GM20000 (cell line): ENCODE measurements at regions not wholly inside any gene's neighbourhood (a gene's known extent, or its start where the extent isn't known, plus 50 kb on each side); places are given as distances from the start of the nearest gene placed in this dataset.

Source experiments
- DNase-seq: peaks from one replicate; pipeline ENCODE4 v3.0.0; 2012; ENCODE audit warnings: low spot score
- TF ChIP-seq, protein P1 (sequence below): IDR thresholded peaks from 2 replicates; pipeline ENCODE4 v1.5.1; 2012; ENCODE audit warnings: mild to moderate bottlenecking, control low read depth; ENCODE audit errors: extremely low read depth, missing control alignments

DNA sequence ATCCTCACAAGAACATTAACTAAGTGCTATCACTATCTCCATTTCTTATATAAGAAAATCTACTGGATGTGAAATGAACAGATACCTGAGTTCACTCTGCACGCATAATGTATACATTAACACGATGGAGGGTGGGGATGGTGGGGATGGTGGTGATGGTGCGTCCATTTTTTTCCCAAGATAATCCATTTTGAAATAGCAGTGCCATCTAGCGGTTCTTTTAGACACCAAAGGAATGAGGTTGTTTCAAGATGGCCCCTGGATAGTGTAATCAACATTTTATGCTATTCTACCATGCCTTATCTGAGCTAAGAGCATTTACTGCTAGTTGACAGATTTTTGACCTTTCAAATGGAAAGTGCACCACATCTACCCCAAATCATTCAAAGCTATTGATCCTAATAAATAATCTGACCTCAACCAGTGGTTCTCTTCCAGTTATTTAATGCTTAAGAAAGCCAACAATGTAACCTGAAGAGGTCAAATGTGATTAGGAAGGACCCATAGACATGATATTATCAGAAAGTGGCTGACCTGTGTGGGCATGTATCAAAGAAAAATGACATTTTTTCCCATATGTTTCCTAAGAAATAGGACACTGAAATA is 714.7 kb upstream of the TENM4 start:
- peak; percentile 8 for DNase-seq
- TF ChIP-seq, protein P1, sequence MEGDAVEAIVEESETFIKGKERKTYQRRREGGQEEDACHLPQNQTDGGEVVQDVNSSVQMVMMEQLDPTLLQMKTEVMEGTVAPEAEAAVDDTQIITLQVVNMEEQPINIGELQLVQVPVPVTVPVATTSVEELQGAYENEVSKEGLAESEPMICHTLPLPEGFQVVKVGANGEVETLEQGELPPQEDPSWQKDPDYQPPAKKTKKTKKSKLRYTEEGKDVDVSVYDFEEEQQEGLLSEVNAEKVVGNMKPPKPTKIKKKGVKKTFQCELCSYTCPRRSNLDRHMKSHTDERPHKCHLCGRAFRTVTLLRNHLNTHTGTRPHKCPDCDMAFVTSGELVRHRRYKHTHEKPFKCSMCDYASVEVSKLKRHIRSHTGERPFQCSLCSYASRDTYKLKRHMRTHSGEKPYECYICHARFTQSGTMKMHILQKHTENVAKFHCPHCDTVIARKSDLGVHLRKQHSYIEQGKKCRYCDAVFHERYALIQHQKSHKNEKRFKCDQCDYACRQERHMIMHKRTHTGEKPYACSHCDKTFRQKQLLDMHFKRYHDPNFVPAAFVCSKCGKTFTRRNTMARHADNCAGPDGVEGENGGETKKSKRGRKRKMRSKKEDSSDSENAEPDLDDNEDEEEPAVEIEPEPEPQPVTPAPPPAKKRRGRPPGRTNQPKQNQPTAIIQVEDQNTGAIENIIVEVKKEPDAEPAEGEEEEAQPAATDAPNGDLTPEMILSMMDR: no peak

DNA sequence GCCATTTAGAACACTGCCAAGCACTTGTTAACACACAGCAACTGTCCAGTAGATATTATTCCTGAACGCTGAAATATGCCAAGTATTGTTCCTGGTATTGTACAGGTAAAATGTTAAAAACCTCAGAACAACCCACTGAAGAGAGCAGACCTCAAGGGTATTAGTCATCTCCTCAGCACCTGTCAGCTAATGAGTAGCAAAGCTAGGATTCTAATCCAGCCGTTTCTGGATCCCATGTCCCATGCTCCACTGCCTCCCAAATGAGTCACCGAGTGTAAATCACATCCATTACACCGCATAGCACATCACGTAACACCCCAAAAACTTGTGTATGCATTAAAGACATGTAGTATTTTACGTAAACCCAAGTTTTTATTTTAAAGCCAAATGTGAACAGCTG is 705.4 kb upstream of the TENM4 start:
- TF ChIP-seq, protein P1: no peak
- DNase-seq: no peak

DNA sequence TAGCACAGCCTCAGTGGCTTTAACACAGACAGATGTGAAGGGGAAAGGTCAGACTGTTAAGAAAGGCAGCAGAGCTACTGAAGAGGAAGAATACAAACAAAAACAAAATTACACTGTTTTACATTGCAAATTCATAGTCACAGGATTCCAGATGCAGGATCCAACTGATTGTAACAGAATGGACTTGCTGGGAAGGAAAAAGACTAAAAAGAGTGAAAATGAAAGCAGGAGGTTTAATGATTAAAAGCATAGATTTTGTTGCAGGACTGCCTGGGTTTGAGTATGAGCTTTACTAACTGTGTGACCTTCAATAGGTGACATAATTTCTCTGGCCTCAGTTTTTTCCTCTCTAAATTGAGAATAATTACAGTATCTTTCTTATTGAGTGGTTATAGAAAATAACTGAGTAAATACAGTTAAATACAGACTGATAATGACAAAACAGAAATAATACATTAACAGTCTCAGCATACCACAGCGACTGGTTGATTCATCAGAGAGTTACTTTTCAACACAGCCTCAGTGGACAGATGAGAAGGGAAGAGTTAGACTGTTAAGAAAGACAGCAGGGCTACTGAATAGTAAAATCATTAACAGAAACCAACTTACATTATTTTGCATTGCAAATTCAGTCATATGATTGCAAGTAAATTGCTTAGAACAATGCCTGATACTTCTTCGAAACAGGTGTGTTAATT is 704.2 kb upstream of the TENM4 start:
- DNase-seq: no peak
- TF ChIP-seq, protein P1: no peak

DNA sequence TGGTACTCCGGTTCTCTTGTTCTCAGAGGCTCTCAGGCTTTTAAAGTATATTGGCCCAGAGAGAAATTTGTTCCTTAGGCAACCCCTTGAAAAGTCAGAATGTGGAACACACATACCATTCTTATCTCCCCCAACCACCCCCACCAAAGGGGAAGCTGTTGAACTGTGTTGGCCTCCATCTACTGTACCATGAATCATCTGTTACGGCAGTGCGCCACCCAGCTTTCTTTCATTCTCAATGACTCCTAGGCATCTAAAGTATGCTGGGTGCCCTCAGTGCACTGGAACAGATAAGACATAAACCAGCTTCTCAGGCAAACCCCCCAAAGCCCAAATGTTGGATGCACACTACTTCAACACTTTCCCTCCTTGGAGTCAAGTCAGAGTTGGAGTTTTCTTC is 696.2 kb upstream of the TENM4 start:
- DNase-seq: no peak
- TF ChIP-seq, protein P1: no peak

DNA sequence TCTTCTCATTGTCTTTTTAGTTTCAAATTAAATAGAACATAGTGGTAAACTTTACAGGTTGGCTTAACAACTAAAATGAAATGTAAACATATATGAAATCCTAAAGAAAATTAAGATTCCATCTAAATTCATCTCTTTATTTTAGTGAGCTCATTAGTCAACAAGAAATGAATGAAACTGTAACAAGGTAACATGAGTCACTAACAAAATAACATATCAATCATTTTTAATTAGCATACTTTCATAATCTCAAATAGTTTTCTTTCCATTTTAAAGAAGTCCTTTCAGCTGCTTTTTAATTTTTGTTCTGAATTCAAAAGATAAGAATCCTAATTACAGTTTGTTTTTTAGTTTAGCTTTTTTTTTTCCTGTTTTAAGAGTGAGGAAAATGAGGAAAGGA is 688.6 kb upstream of the TENM4 start:
- TF ChIP-seq, protein P1: no peak
- DNase-seq: no peak

- TF ChIP-seq, protein P1: no peak
- DNase-seq: no peak
These were observed 681.4 kb upstream of the TENM4 start for GRCh38 chr11:80122211-80122610.

DNA sequence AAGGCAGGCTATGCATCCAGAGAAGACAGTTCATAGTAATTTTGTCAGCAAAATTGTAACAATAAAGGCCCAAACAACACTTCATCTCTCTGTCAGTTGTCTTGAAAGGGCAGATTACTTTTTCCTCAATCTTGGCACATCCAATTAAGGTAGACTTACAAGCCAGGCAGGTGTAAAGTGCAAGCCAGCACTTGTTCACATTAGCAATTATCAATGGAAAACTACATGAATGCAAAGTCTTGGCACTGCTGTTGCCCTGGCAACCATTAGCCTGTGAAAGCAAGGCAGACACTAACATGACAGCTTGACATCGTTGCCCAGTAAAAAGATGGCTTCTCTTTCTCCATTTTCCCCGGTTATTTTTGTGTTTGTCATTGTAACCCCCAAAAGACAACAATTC is 677.2 kb upstream of the TENM4 start:
- DNase-seq: no peak

More for the DNA sequence above, 677.2 kb upstream of the TENM4 start:
- TF ChIP-seq, protein P1: no peak
